Suprapubic skin (tissue), 4 donors: ENCODE measurements at regions not wholly inside any gene's neighbourhood (a gene's known extent, or its start where the extent isn't known, plus 50 kb on each side); places are given as distances from the start of the nearest gene placed in this dataset.
"Not testable (repeated sequence)": the region's sequence is repeated elsewhere in the genome, so short reads cannot be mapped to it uniquely, and the experiment has no call there.

ENCODE experiments used
- DNase-seq, 2 donors: peaks; one replicate each; pipeline ENCODE4 v3.0.0-alpha.2; 2019; ENCODE audit warnings: low spot score in 2 of 2
- H3K27ac ChIP-seq: fragments of 200-600 bp; sonication (generic); one replicate; pipeline ENCODE4 v1.5.1; 2019
- H3K27me3 ChIP-seq: fragments of 200-600 bp; sonication (generic); one replicate; pipeline ENCODE4 v1.5.1; 2019
- H3K36me3 ChIP-seq: fragments of 200-600 bp; sonication (generic); one replicate; pipeline ENCODE4 v1.5.1; 2019
- H3K4me1 ChIP-seq: fragments of 200-600 bp; sonication (generic); one replicate; pipeline ENCODE4 v1.5.1; 2019
- H3K4me3 ChIP-seq: fragments of 200-600 bp; sonication (generic); one replicate; pipeline ENCODE4 v1.5.1; 2019; ENCODE audit warnings: mild to moderate bottlenecking
- H3K9me3 ChIP-seq: fragments of 200-600 bp; sonication (generic); one replicate; pipeline ENCODE4 v1.5.1; 2019
- EP300 ChIP-seq: sonication (generic); formaldehyde crosslinking; IDR thresholded peaks from one replicate; pipeline ENCODE4 v1.6.1; 2017; ENCODE audit warnings: antibody characterized with exemption
- POLR2A ChIP-seq, 2 donors: fragments of 450-650 bp; IDR thresholded peaks; one replicate each; pipeline ENCODE4 v1.6.1; 2017; ENCODE audit warnings: antibody characterized with exemption in 2 of 2, mild to moderate bottlenecking in 2 of 2, moderate library complexity in 2 of 2
- POLR2AphosphoS5 ChIP-seq, 3 donors: sonication (generic); formaldehyde crosslinking; IDR thresholded peaks; one replicate each; pipeline ENCODE4 v1.6.1; 2017; ENCODE audit warnings: antibody characterized with exemption in 3 of 3
- WGBS: methylation state at CpG from one replicate; pipeline ENCODE4 v1.1.5; 2018; 5-methylcytosine and 5-hydroxymethylcytosine counted together
- TF ChIP-seq, protein P1 (sequence below), 2 donors: fragments of 200-600 bp in 1 of 2; fragments of 450-650 bp in 1 of 2; sonication (generic) in 1 of 2; IDR thresholded peaks; one replicate each; pipeline ENCODE4 v1.5.1; 2016 to 2019; ENCODE audit warnings: antibody characterized with exemption in 2 of 2, mild to moderate bottlenecking in 1 of 2, moderate library complexity in 1 of 2

DNA sequence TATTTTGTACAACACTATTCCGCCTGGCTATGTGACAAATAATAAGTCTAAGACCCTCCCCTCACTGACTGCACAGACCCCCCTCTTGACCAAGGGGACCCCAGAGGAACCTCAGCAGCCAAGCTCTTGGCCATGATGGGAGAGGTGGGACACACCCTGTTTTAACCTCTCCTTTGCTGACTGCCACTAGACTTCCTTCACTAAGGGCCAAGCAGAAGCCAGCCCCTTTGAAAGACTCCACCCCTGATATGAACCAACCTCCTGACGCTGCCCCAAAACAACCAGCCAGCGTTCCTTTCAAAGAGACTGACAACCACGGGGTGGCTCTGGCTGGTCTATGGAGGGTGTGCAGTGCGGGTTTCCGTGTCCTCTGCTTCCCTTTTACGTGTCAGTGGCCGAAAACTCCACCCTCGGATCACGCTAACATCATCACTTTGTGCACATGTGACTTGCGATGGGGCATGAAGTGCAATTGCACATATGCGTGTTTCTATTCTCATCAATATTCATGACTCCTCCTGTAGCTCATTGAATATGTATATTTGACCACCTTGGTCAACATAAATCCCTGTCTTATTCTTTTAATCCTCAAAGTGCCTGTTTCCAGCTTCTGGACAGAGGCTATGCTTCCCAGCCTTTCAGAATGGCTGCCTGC is 643.9 kb downstream of the TBC1D22A start:
- H3K27ac ChIP-seq: no peak overlapping the region
- no peak overlapping the region for H3K4me3 ChIP-seq
- no peaks in the 10 kb centered on the region for H3K4me1 ChIP-seq
- TF ChIP-seq POLR2A (IDR thresholded peaks at IDR 0.05): no peak
- TF ChIP-seq POLR2AphosphoS5 (IDR thresholded peaks at IDR 0.05): no peak
- TF ChIP-seq, protein P1, sequence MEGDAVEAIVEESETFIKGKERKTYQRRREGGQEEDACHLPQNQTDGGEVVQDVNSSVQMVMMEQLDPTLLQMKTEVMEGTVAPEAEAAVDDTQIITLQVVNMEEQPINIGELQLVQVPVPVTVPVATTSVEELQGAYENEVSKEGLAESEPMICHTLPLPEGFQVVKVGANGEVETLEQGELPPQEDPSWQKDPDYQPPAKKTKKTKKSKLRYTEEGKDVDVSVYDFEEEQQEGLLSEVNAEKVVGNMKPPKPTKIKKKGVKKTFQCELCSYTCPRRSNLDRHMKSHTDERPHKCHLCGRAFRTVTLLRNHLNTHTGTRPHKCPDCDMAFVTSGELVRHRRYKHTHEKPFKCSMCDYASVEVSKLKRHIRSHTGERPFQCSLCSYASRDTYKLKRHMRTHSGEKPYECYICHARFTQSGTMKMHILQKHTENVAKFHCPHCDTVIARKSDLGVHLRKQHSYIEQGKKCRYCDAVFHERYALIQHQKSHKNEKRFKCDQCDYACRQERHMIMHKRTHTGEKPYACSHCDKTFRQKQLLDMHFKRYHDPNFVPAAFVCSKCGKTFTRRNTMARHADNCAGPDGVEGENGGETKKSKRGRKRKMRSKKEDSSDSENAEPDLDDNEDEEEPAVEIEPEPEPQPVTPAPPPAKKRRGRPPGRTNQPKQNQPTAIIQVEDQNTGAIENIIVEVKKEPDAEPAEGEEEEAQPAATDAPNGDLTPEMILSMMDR (IDR thresholded peaks at IDR 0.05): no peak
- TF ChIP-seq EP300: no peak
- no peaks in the 10 kb centered on the region for H3K9me3 ChIP-seq
- whole genome bisulfite sequencing: 85% methylated on average over 12 of the region's 12 CpGs
- no peaks in the 10 kb centered on the region for H3K36me3 ChIP-seq
- peaks cover 52% of the 10 kb centered on the region for H3K27me3 ChIP-seq
- peak in 1 of 2 donors; percentile 57 for DNase-seq

DNA sequence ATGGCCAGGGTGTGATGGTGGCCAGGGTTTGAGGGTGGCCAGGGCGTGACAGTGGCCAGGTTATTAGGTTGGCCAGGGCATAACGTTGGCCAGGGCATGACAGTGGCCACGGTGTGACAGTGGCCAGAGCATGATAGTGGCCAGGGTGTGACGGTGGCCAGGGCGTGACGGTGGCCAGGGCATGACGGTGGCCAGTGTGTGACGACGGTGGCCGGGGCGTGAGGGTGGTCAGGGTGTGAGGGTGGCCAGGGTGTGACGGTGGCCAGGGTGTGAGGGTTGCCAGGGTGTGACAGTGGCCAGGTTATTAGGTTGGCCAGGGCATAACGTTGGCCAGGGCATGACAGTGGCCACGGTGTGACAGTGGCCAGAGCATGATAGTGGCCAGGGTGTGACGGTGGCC is 642.8 kb downstream of the TBC1D22A start:
- peaks cover 47% of the 10 kb centered on the region for H3K27me3 ChIP-seq
- 96% methylated on average over 15 of the region's 15 CpGs for WGBS
- H3K9me3 ChIP-seq, H3K27ac ChIP-seq, H3K36me3 ChIP-seq, H3K4me1 ChIP-seq, H3K4me3 ChIP-seq: not testable (repeated sequence)
- peak in 1 of 2 donors; percentile 65 for DNase-seq

DNA sequence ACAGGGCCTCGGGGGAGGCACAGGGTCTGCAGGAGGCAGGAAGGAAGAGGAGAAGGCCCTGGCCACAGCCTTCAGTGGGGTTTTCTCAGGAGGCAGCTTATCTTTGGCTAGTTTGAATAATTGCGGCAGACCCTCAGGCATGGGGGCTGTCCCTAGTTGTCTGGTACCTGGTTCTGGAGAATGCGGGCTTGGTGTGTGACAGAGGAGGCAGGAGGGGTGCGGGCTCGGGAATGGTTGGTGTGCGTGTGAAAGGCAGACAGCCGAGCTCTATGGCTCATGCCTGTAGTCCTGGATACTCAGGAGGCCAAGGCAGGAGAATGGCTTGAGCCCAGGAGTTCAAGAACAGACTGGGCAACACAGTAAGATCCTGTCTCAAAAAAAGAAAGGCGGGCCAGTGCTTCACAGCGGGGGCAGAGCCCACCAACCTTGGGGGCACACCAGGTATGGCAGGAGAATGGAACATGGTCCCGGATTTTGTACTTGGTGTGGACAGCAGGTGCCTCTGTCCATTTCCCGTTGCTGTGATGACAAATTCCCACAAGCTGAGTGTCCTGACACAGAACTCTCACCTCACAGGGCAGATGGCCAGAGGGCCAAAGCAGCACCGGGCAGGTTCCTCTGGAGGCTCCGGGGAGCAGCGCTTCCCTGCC is 640.6 kb downstream of the TBC1D22A start:
- TF ChIP-seq EP300 (no peak), POLR2A (IDR thresholded peaks at IDR 0.05) (no peak), POLR2AphosphoS5 (IDR thresholded peaks at IDR 0.05) (no peak)
- TF ChIP-seq, protein P1 (IDR thresholded peaks at IDR 0.05): no peak
- peaks cover 28% of the 10 kb centered on the region for H3K27me3 ChIP-seq
- DNase-seq: peak; percentile 30 to 52
- H3K27ac ChIP-seq: no peak overlapping the region
- WGBS: 86% methylated on average over 14 of the region's 14 CpGs
- no peaks in the 10 kb centered on the region for H3K36me3 ChIP-seq
- H3K4me3 ChIP-seq: no peak overlapping the region
- H3K4me1 ChIP-seq: no peaks in the 10 kb centered on the region
- no peaks in the 10 kb centered on the region for H3K9me3 ChIP-seq

DNA sequence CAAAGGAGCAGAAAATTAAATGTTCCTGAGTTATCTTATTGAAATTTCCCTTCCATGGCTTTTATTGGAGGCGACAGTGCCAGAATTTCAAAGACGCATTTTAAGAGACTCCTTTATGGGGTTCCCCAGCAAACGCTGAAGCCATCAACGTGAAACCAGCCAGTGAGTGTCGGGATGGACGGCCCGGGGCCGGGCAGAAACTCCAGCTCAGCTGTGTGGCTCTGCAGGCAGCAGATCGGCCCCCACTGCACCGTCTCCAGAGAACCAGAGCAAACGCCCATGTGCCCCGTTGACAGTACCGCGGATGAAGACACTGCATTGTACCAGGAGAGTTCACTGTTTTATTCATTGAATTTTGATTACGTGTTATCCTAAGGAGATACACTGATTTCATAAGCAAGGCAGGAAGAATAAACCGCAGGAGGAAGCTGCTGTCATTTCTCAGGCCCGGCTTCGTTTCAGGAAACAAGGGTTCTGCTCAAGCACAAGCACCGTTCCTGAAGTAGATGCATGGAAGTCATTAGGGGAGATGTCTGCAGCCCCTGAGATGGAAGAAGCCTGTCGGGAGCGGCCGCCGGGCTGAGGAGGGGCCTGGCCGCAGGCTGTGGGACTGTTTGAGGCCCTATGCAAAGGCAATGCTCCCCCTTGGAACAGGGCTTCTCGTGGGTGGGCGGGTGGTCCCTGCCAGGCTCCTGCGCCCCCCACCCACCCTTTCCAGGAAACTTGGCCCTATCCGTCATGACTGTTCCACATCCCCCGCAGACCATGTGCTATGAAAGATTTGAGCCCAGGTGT is 639.7 kb downstream of the TBC1D22A start:
- DNase-seq: peak in 1 of 2 donors; percentile 27
- WGBS: 50% methylated on average over 25 of the region's 29 CpGs
- Histone ChIP-seq H3K4me3 (no peak overlapping the region), H3K36me3 (no peaks in the 10 kb centered on the region), H3K9me3 (no peaks in the 10 kb centered on the region), H3K27ac (no peak overlapping the region), H3K4me1 (no peaks in the 10 kb centered on the region), H3K27me3 (peaks cover 26% of the 10 kb centered on the region)
- no peak for TF ChIP-seq POLR2A (IDR thresholded peaks at IDR 0.05)
- TF ChIP-seq POLR2AphosphoS5 (IDR thresholded peaks at IDR 0.05): no peak
- TF ChIP-seq EP300: no peak

DNA sequence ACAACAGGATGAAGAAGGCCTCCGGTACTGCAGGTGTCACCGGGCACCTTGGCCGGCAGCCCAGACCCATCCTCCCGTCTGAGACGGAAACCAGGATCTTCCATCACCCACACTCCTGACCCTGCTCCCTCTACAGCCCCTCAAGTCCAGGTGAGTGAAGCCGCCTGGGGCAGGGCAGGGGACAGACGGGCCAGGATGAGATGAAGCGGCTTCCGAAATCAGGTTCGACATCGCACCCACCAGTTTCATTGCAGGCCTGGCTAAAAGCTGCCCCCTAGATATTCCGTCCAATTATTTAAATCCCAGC is 639.1 kb downstream of the TBC1D22A start:
- 96% methylated on average over 7 of the region's 12 CpGs for WGBS

More for the DNA sequence above, 639.1 kb downstream of the TBC1D22A start:
- Histone ChIP-seq H3K27me3 (peaks cover 26% of the 10 kb centered on the region), H3K27ac (no peak overlapping the region), H3K4me3 (no peak overlapping the region), H3K4me1 (no peaks in the 10 kb centered on the region), H3K9me3 (no peaks in the 10 kb centered on the region), H3K36me3 (no peaks in the 10 kb centered on the region)
- no peak for DNase-seq
- TF ChIP-seq, protein P1 (IDR thresholded peaks at IDR 0.05): no peak
- TF ChIP-seq POLR2A (IDR thresholded peaks at IDR 0.05): no peak
- no peak for TF ChIP-seq POLR2AphosphoS5 (IDR thresholded peaks at IDR 0.05)
- no peak for TF ChIP-seq EP300
